Stimulated activated CD4-positive, alpha-beta T cell treated with anti-CD3 and anti-CD28 coated beads, Interleukin-12 subunit alpha, Interleukin-12 subunit beta, amount 100 ng/mL, for 48 hours (primary cell): ENCODE measurements at regions not wholly inside any gene's neighbourhood (a gene's known extent, or its start where the extent isn't known, plus 50 kb on each side); places are given as distances from the start of the nearest gene placed in this dataset.
"Not testable (repeated sequence)": the region's sequence is repeated elsewhere in the genome, so short reads cannot be mapped to it uniquely, and the experiment has no call there.

Source experiments
- DNase-seq, 3 donors: peaks; one replicate each; pipeline ENCODE4 v3.0.0-alpha.2; 2020; ENCODE audit warnings: low read depth in 2 of 3, low spot score in 1 of 3

- DNase-seq, result not testable (repeated sequence)
Observed at GRCh38 chr1:83479591-83480239, 519.2 kb downstream of the TTLL7 start.

- DNase-seq, result not testable (repeated sequence)
Observed at GRCh38 chr1:83478127-83478526, 520.8 kb downstream of the TTLL7 start.

- not testable (repeated sequence) for DNase-seq
Observed at GRCh38 chr1:83476518-83476917, 522.4 kb downstream of the TTLL7 start.

- not testable (repeated sequence) for DNase-seq
Observed at GRCh38 chr1:83474946-83475345, 524.0 kb downstream of the TTLL7 start.

- not testable (repeated sequence) for DNase-seq
Observed at GRCh38 chr1:83473986-83474385, 524.9 kb downstream of the TTLL7 start.

GRCh38 chr1:83472066-83472465, 526.9 kb downstream of the TTLL7 start:
- DNase-seq, result not testable (repeated sequence)

GRCh38 chr1:83471272-83471671, 527.7 kb downstream of the TTLL7 start:
- DNase-seq, result not testable (repeated sequence)

- not testable (repeated sequence) for DNase-seq
Observed at GRCh38 chr1:83468336-83468735, 530.6 kb downstream of the TTLL7 start.

GRCh38 chr1:83457735-83458248, 541.1 kb downstream of the TTLL7 start:
- DNase-seq, result not testable (repeated sequence)

- DNase-seq, result not testable (repeated sequence)
Observed at GRCh38 chr1:83457281-83457680, 541.7 kb downstream of the TTLL7 start.

- not testable (repeated sequence) for DNase-seq
Observed at GRCh38 chr1:83455753-83456152, 543.2 kb downstream of the TTLL7 start.

- not testable (repeated sequence) for DNase-seq
Observed at GRCh38 chr1:83445873-83446272, 553.1 kb downstream of the TTLL7 start.

- DNase-seq, result not testable (repeated sequence)
Observed at GRCh38 chr1:83442412-83442811, 556.5 kb downstream of the TTLL7 start.

- DNase-seq, result not testable (repeated sequence)
Observed at GRCh38 chr1:83440586-83440985, 558.3 kb downstream of the TTLL7 start.

- not testable (repeated sequence) for DNase-seq
Observed at GRCh38 chr1:83440021-83440420, 558.9 kb downstream of the TTLL7 start.

- not testable (repeated sequence) for DNase-seq
Observed at GRCh38 chr1:83438316-83438715, 560.6 kb downstream of the TTLL7 start.

- not testable (repeated sequence) for DNase-seq
Observed at GRCh38 chr1:83435336-83435735, 563.6 kb downstream of the TTLL7 start.

- DNase-seq, result not testable (repeated sequence)
Observed at GRCh38 chr1:83427566-83427965, 571.4 kb downstream of the TTLL7 start.

GRCh38 chr1:83423382-83423781, 575.5 kb downstream of the TTLL7 start:
- not testable (repeated sequence) for DNase-seq

GRCh38 chr1:83418558-83418957, 580.4 kb downstream of the TTLL7 start:
- DNase-seq, result no peak

GRCh38 chr1:83413839-83414107, 585.2 kb downstream of the TTLL7 start:
- DNase-seq, result not testable (repeated sequence)

- not testable (repeated sequence) for DNase-seq
Observed at GRCh38 chr1:83410746-83411413, 588.1 kb downstream of the TTLL7 start.
